BE2C (cell line): ENCODE measurements at regions not wholly inside any gene's neighbourhood (a gene's known extent, or its start where the extent isn't known, plus 50 kb on each side); places are given as distances from the start of the nearest gene placed in this dataset.
"Not testable (repeated sequence)": the region's sequence is repeated elsewhere in the genome, so short reads cannot be mapped to it uniquely, and the experiment has no call there.

Experiments used
- DNase-seq: peaks from one replicate; pipeline ENCODE4 v3.0.0-alpha.2; 2020
- H3K27me3 ChIP-seq: fragments of 250-450 bp; sonication (Bioruptor Pico); 2 replicates; pipeline ENCODE4 v1.5.1; 2020; ENCODE audit warnings: mild to moderate bottlenecking
- H3K36me3 ChIP-seq: fragments of 250-450 bp; sonication (Bioruptor Pico); 2 replicates; pipeline ENCODE4 v1.5.1; 2020; ENCODE audit warnings: mild to moderate bottlenecking
- H3K4me1 ChIP-seq: fragments of 250-450 bp; sonication (Bioruptor Pico); 2 replicates; pipeline ENCODE4 v1.5.1; 2020
- H3K4me3 ChIP-seq: 2 replicates; pipeline ENCODE4 v1.5.1; 2011; ENCODE audit warnings: low read depth, low read length
- H3K9me3 ChIP-seq: fragments of 250-450 bp; sonication (Bioruptor Pico); 2 replicates; pipeline ENCODE4 v1.5.1; 2020
- TF ChIP-seq, protein P1 (sequence below): IDR thresholded peaks from 2 replicates; pipeline ENCODE4 v1.5.1; 2012; ENCODE audit warnings: mild to moderate bottlenecking, low read depth, low read length

DNA sequence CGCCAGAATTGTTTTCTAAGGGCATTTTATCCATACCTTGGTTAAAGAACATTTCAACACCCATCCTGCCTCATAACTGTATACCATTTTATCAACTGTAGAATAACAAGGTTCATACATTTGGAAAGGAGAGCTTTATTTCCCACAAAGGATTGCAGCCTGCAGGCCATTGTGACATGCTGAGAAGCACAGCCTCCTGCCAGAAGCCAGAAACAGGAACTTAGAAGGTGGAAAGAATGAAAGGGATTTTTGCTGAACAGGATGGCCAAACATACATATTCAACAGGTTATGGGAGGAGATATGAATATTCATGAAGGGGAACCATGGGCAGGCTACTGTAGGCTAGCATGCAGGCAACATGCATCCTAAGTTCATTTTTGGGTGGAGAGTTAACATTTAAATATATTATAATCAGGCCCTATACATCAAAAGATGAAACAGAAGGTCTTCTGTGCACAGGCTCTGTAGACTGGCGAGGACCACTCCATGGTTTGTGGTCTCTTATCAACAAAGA, 59.9 kb upstream of the DIRAS2 start:
- H3K4me1 ChIP-seq, result no peaks in the 10 kb centered on the region; the same call in 1 of the 2 replicates
- DNase-seq, result no peak
- no peaks in the 10 kb centered on the region for H3K36me3 ChIP-seq
- H3K27me3 ChIP-seq, result peaks cover 13% of the 10 kb centered on the region
- TF ChIP-seq, protein P1, sequence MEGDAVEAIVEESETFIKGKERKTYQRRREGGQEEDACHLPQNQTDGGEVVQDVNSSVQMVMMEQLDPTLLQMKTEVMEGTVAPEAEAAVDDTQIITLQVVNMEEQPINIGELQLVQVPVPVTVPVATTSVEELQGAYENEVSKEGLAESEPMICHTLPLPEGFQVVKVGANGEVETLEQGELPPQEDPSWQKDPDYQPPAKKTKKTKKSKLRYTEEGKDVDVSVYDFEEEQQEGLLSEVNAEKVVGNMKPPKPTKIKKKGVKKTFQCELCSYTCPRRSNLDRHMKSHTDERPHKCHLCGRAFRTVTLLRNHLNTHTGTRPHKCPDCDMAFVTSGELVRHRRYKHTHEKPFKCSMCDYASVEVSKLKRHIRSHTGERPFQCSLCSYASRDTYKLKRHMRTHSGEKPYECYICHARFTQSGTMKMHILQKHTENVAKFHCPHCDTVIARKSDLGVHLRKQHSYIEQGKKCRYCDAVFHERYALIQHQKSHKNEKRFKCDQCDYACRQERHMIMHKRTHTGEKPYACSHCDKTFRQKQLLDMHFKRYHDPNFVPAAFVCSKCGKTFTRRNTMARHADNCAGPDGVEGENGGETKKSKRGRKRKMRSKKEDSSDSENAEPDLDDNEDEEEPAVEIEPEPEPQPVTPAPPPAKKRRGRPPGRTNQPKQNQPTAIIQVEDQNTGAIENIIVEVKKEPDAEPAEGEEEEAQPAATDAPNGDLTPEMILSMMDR, result no peak
- H3K4me3 ChIP-seq, result no peak overlapping the region
- no peaks in the 10 kb centered on the region for H3K9me3 ChIP-seq

DNA sequence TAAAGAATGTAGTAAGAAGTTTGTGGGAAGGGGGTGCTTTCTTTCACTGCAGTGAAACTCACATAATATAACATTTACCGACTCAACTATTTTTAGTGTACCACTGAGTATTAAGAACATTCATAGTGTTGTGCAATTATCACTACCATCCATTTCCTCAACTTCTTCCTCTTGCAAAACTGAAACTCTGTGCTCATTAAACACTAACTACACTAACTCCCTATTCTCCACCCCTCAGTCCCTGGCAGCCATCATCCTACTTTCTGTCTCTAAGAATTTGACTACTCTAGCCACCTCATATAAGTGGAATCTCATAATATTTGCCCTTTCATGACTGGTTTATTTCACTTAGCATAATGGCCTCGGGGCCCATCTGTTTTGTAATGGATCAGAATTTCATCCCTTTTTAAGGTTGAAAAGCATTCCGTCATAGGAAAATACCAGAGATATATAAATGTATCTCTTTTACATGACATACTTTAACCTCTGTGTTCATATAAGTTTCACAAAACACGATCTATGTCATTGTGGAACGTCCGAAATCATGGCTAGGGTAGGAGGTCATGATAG, 56.3 kb upstream of the DIRAS2 start:
- no peak overlapping the region for H3K4me3 ChIP-seq
- no peak for DNase-seq
- peaks cover 13% of the 10 kb centered on the region for H3K27me3 ChIP-seq
- no peaks in the 10 kb centered on the region for H3K4me1 ChIP-seq
- TF ChIP-seq, protein P1, result no peak
- no peaks in the 10 kb centered on the region for H3K9me3 ChIP-seq
- no peaks in the 10 kb centered on the region for H3K36me3 ChIP-seq

DNA sequence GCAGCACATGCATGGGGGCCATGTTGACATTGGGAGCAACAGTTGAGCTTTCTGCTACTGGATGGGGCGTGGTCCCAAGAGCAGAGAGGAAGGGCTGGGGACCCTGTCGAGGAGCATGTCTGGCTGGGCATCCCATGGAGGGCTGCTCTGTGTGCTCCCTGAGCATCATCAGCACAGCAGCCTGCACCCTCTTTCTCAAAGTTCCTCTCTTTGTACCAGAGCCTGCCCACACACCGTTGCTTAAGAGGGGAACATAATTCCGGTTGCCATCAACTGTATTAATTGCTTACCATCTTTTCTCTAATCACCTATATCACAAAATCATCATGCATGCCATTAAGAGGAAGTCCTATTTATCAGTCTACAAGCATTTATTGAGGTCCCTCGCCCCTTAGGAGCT, 55.2 kb upstream of the DIRAS2 start:
- TF ChIP-seq, protein P1, result no peak
- H3K4me1 ChIP-seq, result no peaks in the 10 kb centered on the region

DNA sequence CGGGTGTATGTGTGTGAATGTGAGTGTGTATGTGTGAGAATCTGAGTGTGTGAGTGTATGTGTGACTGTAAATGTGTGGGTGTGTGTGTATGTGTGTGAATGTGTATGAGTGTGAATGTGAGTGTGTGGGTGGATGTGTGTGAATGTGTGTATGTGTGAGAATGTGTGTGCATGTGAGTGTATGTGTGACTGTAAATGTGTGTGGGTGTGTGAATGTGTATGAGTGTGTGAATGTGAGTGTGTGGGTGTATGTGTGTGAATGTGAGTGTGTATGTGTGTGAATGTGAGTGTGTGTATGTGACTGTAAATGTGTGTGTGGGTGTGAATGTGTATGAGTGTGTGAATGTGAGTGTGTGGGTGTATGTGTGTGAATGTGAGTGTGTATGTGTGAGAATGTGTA, 51.6 kb upstream of the DIRAS2 start:
- not testable (repeated sequence) for H3K9me3 ChIP-seq, DNase-seq, H3K27me3 ChIP-seq

More for the DNA sequence above, 55.2 kb upstream of the DIRAS2 start:
- H3K36me3 ChIP-seq, result no peaks in the 10 kb centered on the region
- DNase-seq, result no peak
- H3K9me3 ChIP-seq, result no peaks in the 10 kb centered on the region
- peaks cover 13% of the 10 kb centered on the region for H3K27me3 ChIP-seq
- no peak overlapping the region for H3K4me3 ChIP-seq

More for the DNA sequence above, 51.6 kb upstream of the DIRAS2 start:
- H3K4me1 ChIP-seq, H3K4me3 ChIP-seq, H3K36me3 ChIP-seq: not testable (repeated sequence)
